SK-N-SH treated with all-trans-retinoic acid at 6 μM for 48 hours (cell line): ENCODE measurements at regions not wholly inside any gene's neighbourhood (a gene's known extent, or its start where the extent isn't known, plus 50 kb on each side); places are given as distances from the start of the nearest gene placed in this dataset.

Experiments
- ATAC-seq: fragments of 200-7000 bp; cut with Tn5 transposase; 3 replicates; pipeline ENCODE4 v1.9.1; 2020; ENCODE audit warnings: mild to moderate bottlenecking, moderate library complexity
- ARNTL ChIP-seq: fragments of 450-650 bp; formaldehyde crosslinking; IDR thresholded peaks from 2 replicates; pipeline ENCODE4 v1.5.0; 2020; ENCODE audit warnings: low read depth, mild to moderate bottlenecking, moderate library complexity, borderline replicate concordance
- BACH2 ChIP-seq: fragments of 250-450 bp; sonication (Bioruptor Pico); IDR thresholded peaks from 2 replicates; pipeline ENCODE4 v1.9.0; 2021; ENCODE audit warnings: mild to moderate bottlenecking, borderline replicate concordance
- CSDC2 ChIP-seq: fragments of 250-450 bp; sonication (Bioruptor Pico); IDR thresholded peaks from 2 replicates; pipeline ENCODE4 v1.5.0; 2020; ENCODE audit warnings: mild to moderate bottlenecking, moderate library complexity
- ESRRG ChIP-seq: fragments of 250-450 bp; sonication (Bioruptor Pico); IDR thresholded peaks from 2 replicates; pipeline ENCODE4 v1.6.1; 2021; ENCODE audit warnings: mild to moderate bottlenecking
- GLIS3 ChIP-seq: fragments of 250-450 bp; sonication (Bioruptor Pico); IDR thresholded peaks from 2 replicates; pipeline ENCODE4 v1.5.0; 2020; ENCODE audit warnings: mild to moderate bottlenecking, moderate library complexity
- ISL1 ChIP-seq: fragments of 250-450 bp; sonication (Bioruptor Pico); IDR thresholded peaks from 2 replicates; pipeline ENCODE4 v2.1.2; 2022; ENCODE audit warnings: mild to moderate bottlenecking, moderate library complexity
- OSR1 ChIP-seq: fragments of 250-450 bp; sonication (Bioruptor Pico); IDR thresholded peaks from 2 replicates; pipeline ENCODE4 v1.8.0; 2022; ENCODE audit warnings: moderate library complexity, mild to moderate bottlenecking, inconsistent platforms
- PATZ1 ChIP-seq: fragments of 250-450 bp; sonication (Bioruptor Pico); IDR thresholded peaks from 2 replicates; pipeline ENCODE4 v1.8.0; 2020; ENCODE audit warnings: mild to moderate bottlenecking, moderate library complexity, borderline replicate concordance
- RARB ChIP-seq: fragments of 250-450 bp; sonication (Bioruptor Pico); IDR thresholded peaks from 2 replicates; pipeline ENCODE4 v1.8.0; 2021; ENCODE audit warnings: mild to moderate bottlenecking, moderate library complexity
- SNAI2 ChIP-seq: fragments of 250-450 bp; sonication (Bioruptor Pico); IDR thresholded peaks from 2 replicates; pipeline ENCODE4 v1.5.0; 2020; ENCODE audit warnings: mild to moderate bottlenecking, moderate library complexity
- TCF4 ChIP-seq: fragments of 250-450 bp; sonication (Bioruptor Pico); IDR thresholded peaks from 2 replicates; pipeline ENCODE4 v1.8.0; 2021; ENCODE audit warnings: mild to moderate bottlenecking, moderate library complexity, borderline replicate concordance
- TOX ChIP-seq: fragments of 250-450 bp; sonication (Bioruptor Pico); IDR thresholded peaks from 2 replicates; pipeline ENCODE4 v1.8.0; 2021; ENCODE audit warnings: mild to moderate bottlenecking, moderate library complexity, borderline replicate concordance
- ZC3H10 ChIP-seq: fragments of 250-450 bp; sonication (Bioruptor Pico); IDR thresholded peaks from 2 replicates; pipeline ENCODE4 v1.5.1; 2021; ENCODE audit warnings: mild to moderate bottlenecking, moderate library complexity
- ZFP3 ChIP-seq: fragments of 250-450 bp; sonication (Bioruptor Pico); IDR thresholded peaks from 2 replicates; pipeline ENCODE4 v1.5.0; 2020; ENCODE audit warnings: mild to moderate bottlenecking, moderate library complexity
- ZFP30 ChIP-seq: fragments of 450-650 bp; formaldehyde crosslinking; IDR thresholded peaks from 2 replicates; pipeline ENCODE4 v1.5.0; 2022; ENCODE audit warnings: mild to moderate bottlenecking, moderate library complexity
- ZNF565 ChIP-seq: fragments of 450-650 bp; formaldehyde crosslinking; conservative IDR thresholded peaks from 2 replicates; pipeline ENCODE4 v1.5.0; 2020; ENCODE audit warnings: low read depth, mild to moderate bottlenecking, moderate library complexity
- ZNF70 ChIP-seq: fragments of 450-650 bp; formaldehyde crosslinking; IDR thresholded peaks from 2 replicates; pipeline ENCODE4 v1.5.0; 2020; ENCODE audit warnings: mild to moderate bottlenecking, moderate library complexity
- ZNF8 ChIP-seq: fragments of 450-650 bp; formaldehyde crosslinking; IDR thresholded peaks from 2 replicates; pipeline ENCODE4 v1.5.0; 2020; ENCODE audit warnings: mild to moderate bottlenecking, moderate library complexity
- TF ChIP-seq, protein P1 (sequence below): fragments of 250-450 bp; sonication (Bioruptor Pico); IDR thresholded peaks from 2 replicates; pipeline ENCODE4 v1.5.0; 2020; ENCODE audit warnings: mild to moderate bottlenecking, moderate library complexity
- TF ChIP-seq, protein P2 (sequence below): fragments of 250-450 bp; sonication (Bioruptor Pico); IDR thresholded peaks from 2 replicates; pipeline ENCODE4 v1.5.1; 2021; ENCODE audit warnings: mild to moderate bottlenecking, moderate library complexity
- TF ChIP-seq, protein P3 (sequence below): fragments of 250-450 bp; sonication (Bioruptor Pico); IDR thresholded peaks from 2 replicates; pipeline ENCODE4 v1.8.0; 2021; ENCODE audit warnings: low read depth, mild to moderate bottlenecking, moderate library complexity, borderline replicate concordance

- ATAC-seq = no peak
- TF ChIP-seq ISL1 (CRISPR knock-in tag) = no peak
- TF ChIP-seq, protein P1, sequence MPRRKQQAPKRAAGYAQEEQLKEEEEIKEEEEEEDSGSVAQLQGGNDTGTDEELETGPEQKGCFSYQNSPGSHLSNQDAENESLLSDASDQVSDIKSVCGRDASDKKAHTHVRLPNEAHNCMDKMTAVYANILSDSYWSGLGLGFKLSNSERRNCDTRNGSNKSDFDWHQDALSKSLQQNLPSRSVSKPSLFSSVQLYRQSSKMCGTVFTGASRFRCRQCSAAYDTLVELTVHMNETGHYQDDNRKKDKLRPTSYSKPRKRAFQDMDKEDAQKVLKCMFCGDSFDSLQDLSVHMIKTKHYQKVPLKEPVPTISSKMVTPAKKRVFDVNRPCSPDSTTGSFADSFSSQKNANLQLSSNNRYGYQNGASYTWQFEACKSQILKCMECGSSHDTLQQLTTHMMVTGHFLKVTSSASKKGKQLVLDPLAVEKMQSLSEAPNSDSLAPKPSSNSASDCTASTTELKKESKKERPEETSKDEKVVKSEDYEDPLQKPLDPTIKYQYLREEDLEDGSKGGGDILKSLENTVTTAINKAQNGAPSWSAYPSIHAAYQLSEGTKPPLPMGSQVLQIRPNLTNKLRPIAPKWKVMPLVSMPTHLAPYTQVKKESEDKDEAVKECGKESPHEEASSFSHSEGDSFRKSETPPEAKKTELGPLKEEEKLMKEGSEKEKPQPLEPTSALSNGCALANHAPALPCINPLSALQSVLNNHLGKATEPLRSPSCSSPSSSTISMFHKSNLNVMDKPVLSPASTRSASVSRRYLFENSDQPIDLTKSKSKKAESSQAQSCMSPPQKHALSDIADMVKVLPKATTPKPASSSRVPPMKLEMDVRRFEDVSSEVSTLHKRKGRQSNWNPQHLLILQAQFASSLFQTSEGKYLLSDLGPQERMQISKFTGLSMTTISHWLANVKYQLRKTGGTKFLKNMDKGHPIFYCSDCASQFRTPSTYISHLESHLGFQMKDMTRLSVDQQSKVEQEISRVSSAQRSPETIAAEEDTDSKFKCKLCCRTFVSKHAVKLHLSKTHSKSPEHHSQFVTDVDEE (CRISPR knock-in tag) = no peak
- no peak for TF ChIP-seq TCF4 (CRISPR knock-in tag)
- TF ChIP-seq ZNF8 (CRISPR knock-in tag) = no peak
- no peak for TF ChIP-seq ARNTL (CRISPR knock-in tag)
- no peak for TF ChIP-seq TOX (CRISPR knock-in tag)
- no peak for TF ChIP-seq RARB (CRISPR knock-in tag)
- TF ChIP-seq ZNF70 (CRISPR knock-in tag) = no peak
- TF ChIP-seq, protein P2, sequence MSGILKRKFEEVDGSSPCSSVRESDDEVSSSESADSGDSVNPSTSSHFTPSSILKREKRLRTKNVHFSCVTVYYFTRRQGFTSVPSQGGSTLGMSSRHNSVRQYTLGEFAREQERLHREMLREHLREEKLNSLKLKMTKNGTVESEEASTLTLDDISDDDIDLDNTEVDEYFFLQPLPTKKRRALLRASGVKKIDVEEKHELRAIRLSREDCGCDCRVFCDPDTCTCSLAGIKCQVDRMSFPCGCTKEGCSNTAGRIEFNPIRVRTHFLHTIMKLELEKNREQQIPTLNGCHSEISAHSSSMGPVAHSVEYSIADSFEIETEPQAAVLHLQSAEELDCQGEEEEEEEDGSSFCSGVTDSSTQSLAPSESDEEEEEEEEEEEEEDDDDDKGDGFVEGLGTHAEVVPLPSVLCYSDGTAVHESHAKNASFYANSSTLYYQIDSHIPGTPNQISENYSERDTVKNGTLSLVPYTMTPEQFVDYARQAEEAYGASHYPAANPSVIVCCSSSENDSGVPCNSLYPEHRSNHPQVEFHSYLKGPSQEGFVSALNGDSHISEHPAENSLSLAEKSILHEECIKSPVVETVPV (CRISPR knock-in tag) = no peak
- no peak for TF ChIP-seq CSDC2 (CRISPR knock-in tag)
- no peak for TF ChIP-seq PATZ1
- TF ChIP-seq OSR1 (CRISPR knock-in tag) = no peak
- TF ChIP-seq, all 23 proteins: peak for 0
These were observed 85.7 kb upstream of the ITM2A start for GRCh38 chrX:79452881-79453280.

DNA sequence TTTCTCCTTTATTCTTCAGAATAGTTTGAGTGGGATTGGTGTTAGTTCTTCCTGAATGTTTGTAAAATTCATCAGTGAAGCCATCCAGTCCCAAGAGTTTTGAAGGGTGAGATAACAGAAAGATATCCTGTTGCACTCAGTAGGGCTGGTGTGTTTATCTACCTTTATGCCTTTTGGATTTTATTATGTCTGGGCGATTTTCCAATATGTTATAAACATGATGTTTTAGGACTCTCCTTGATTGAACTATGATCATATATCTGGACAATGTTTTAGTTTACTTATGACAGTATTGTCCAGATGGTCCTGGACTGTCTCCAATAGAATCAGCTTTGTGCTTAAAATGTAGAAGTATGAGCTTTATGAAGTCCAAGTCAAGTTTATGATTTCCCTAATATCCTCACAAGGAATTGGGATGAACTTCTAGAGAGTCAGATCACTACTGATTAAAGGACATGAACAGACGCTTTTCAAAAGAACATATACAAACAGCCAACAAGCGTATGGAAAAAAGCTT lies 77.6 kb upstream of the ITM2A start:
- TF ChIP-seq ZFP30 (CRISPR knock-in tag) = no peak
- TF ChIP-seq, protein P2 (CRISPR knock-in tag) = no peak
- TF ChIP-seq ZNF565 (CRISPR knock-in tag) = no peak
- no peak for TF ChIP-seq CSDC2 (CRISPR knock-in tag)
- TF ChIP-seq SNAI2 (CRISPR knock-in tag) = no peak
- TF ChIP-seq ESRRG (CRISPR knock-in tag) = no peak
- TF ChIP-seq ZFP3 (CRISPR knock-in tag) = no peak
- no peak for TF ChIP-seq GLIS3 (CRISPR knock-in tag)
- TF ChIP-seq, protein P1 (CRISPR knock-in tag) = no peak
- TF ChIP-seq ZC3H10 (CRISPR knock-in tag) = no peak
- ATAC-seq = no peak

GRCh38 chrX:79443121-79443520 lies 76.0 kb upstream of the ITM2A start:
- no peak for ATAC-seq
- TF ChIP-seq SNAI2 (CRISPR knock-in tag) (no peak), TCF4 (CRISPR knock-in tag) (no peak), ISL1 (CRISPR knock-in tag) (no peak), BACH2 (CRISPR knock-in tag) (no peak), ZFP30 (CRISPR knock-in tag) (no peak)
- TF ChIP-seq, protein P3, sequence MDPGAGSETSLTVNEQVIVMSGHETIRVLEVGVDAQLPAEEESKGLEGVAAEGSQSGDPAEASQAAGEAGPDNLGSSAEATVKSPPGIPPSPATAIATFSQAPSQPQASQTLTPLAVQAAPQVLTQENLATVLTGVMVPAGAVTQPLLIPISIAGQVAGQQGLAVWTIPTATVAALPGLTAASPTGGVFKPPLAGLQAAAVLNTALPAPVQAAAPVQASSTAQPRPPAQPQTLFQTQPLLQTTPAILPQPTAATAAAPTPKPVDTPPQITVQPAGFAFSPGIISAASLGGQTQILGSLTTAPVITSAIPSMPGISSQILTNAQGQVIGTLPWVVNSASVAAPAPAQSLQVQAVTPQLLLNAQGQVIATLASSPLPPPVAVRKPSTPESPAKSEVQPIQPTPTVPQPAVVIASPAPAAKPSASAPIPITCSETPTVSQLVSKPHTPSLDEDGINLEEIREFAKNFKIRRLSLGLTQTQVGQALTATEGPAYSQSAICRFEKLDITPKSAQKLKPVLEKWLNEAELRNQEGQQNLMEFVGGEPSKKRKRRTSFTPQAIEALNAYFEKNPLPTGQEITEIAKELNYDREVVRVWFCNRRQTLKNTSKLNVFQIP (CRISPR knock-in tag) = no peak
- TF ChIP-seq, protein P1 (CRISPR knock-in tag) = no peak
